Psoas muscle (tissue), 7 donors: ENCODE measurements at regions not wholly inside any gene's neighbourhood (a gene's known extent, or its start where the extent isn't known, plus 50 kb on each side); places are given as distances from the start of the nearest gene placed in this dataset.

Experiments used
- ATAC-seq, 4 donors: fragments of 200-7000 bp; cut with Tn5 transposase; one replicate each; pipeline ENCODE4 v1.9.1; 2020; ENCODE audit warnings: moderate library complexity in 3 of 4, mild to moderate bottlenecking in 2 of 4
- DNase-seq, 2 donors: peaks; one replicate each; pipeline ENCODE4 v3.0.0-alpha.2; 2020
- H3K27ac ChIP-seq: fragments of 200-600 bp; one replicate; pipeline ENCODE4 v1.8.0; 2022
- H3K27me3 ChIP-seq, 3 donors: fragments of 200-600 bp in 1 of 3; one replicate each; pipeline versions ENCODE4 v1.6.1 to v1.8.0; 2013 to 2022; ENCODE audit warnings: low read length in 2 of 3, mild to moderate bottlenecking in 2 of 3, moderate library complexity in 1 of 3; ENCODE audit not compliant: insufficient read depth in 3 of 3
- H3K36me3 ChIP-seq, 2 donors: fragments of 200-600 bp in 1 of 2; one replicate each; pipeline versions ENCODE4 v1.6.1 to v1.8.0; 2013 to 2022; ENCODE audit warnings: low read depth in 1 of 2, mild to moderate bottlenecking in 1 of 2, moderate library complexity in 1 of 2; ENCODE audit not compliant: insufficient read depth in 1 of 2
- H3K4me1 ChIP-seq: fragments of 200-600 bp; one replicate; pipeline ENCODE4 v1.8.0; 2022
- H3K4me3 ChIP-seq: fragments of 200-600 bp; one replicate; pipeline ENCODE4 v1.8.0; 2022; ENCODE audit warnings: mild to moderate bottlenecking
- H3K9me3 ChIP-seq: fragments of 200-600 bp; one replicate; pipeline ENCODE4 v1.8.0; 2022
- WGBS, 3 donors: extraction: QIAGEN DNeasy Blood & Tissue Kit; methylation state at CpG; one replicate each; pipeline versions ENCODE4 v1.1.6 to v1.1.7; 2013; 5-methylcytosine and 5-hydroxymethylcytosine counted together
- intact Hi-C, 2 donors: fragments of 100-400 bp; cut with DNase I; formaldehyde crosslinking; loops; one replicate each; pipeline versions ENCODE4 v1.11.0 to v1.14.2; 2022
- TF ChIP-seq, protein P1 (sequence below): fragments of 200-600 bp; IDR thresholded peaks from one replicate; pipeline ENCODE4 v1.8.0; 2022; ENCODE audit warnings: antibody characterized with exemption
- donor health status: healthy with polysubstance abuse.
- donor health status: DM: no; HTN: no; CAD: no; lungs with moderate emphysema.
- donor health status: Bipolar disorder and iron deficiency.
- donor health status: healthy.
- donor health status: DM: yes; HTN: yes; CAD: no.
- donor health status: DM: no; HTN: no; CAD: no.
- donor health status: DM: yes; HTN: yes; CAD: no.

GRCh38 chr6:141151710-141152417 is 980.9 kb upstream of the GJE1 start:
- H3K9me3 ChIP-seq: no peaks in the 10 kb centered on the region
- TF ChIP-seq, protein P1, sequence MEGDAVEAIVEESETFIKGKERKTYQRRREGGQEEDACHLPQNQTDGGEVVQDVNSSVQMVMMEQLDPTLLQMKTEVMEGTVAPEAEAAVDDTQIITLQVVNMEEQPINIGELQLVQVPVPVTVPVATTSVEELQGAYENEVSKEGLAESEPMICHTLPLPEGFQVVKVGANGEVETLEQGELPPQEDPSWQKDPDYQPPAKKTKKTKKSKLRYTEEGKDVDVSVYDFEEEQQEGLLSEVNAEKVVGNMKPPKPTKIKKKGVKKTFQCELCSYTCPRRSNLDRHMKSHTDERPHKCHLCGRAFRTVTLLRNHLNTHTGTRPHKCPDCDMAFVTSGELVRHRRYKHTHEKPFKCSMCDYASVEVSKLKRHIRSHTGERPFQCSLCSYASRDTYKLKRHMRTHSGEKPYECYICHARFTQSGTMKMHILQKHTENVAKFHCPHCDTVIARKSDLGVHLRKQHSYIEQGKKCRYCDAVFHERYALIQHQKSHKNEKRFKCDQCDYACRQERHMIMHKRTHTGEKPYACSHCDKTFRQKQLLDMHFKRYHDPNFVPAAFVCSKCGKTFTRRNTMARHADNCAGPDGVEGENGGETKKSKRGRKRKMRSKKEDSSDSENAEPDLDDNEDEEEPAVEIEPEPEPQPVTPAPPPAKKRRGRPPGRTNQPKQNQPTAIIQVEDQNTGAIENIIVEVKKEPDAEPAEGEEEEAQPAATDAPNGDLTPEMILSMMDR: no peak
- no peak overlapping the region for H3K4me3 ChIP-seq
- DNase-seq (no peak), ATAC-seq (no peak)
- intact Hi-C loops: no loop called here
- H3K4me1 ChIP-seq: no peaks in the 10 kb centered on the region
- H3K27me3 ChIP-seq: no peaks in the 10 kb centered on the region
- no peak overlapping the region for H3K27ac ChIP-seq
- no peaks in the 10 kb centered on the region for H3K36me3 ChIP-seq
- WGBS, 3 donors: 80 to 91% (median 84%) methylated on average over 3 of the region's 3 CpGs

DNA sequence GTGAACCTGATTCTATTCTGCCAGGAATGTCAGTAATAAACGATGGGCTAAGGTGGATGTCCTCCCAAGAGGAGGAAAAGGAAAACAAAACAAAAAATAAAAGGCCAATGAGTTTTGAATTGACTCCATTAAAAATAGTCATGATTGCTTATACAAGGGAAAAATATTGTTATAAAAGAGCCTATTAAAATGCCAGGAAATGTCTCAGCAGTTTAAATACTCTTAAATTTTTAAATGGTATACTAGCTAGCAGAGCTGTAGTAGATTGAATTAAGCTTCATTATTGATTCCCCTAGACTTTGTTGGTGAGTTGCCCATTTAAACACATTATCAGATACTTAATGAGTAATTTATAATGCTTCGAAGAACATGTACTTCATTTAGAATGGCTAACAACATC is 990.9 kb upstream of the GJE1 start:
- Histone ChIP-seq H3K36me3 (no peaks in the 10 kb centered on the region), H3K4me3 (no peak overlapping the region), H3K27me3 (no peaks in the 10 kb centered on the region), H3K9me3 (no peaks in the 10 kb centered on the region), H3K4me1 (no peaks in the 10 kb centered on the region), H3K27ac (no peak overlapping the region)
- ATAC-seq (no peak), DNase-seq (no peak)
- WGBS, 3 donors: 64 to 79% (median 72%) methylated on average over 2 of the region's 2 CpGs
- intact Hi-C loops: no loop called here
- TF ChIP-seq, protein P1: no peak

- Histone ChIP-seq H3K27ac (no peak overlapping the region), H3K36me3 (no peaks in the 10 kb centered on the region), H3K4me3 (no peak overlapping the region), H3K9me3 (no peaks in the 10 kb centered on the region), H3K27me3 (no peaks in the 10 kb centered on the region), H3K4me1 (no peaks in the 10 kb centered on the region)
- DNase-seq (no peak), ATAC-seq (no peak)
- intact Hi-C loops: no loop called here
- TF ChIP-seq, protein P1: no peak
These were observed 991.8 kb upstream of the GJE1 start for GRCh38 chr6:141140905-141141304.

GRCh38 chr6:141139461-141139860 is 993.3 kb upstream of the GJE1 start:
- ATAC-seq (no peak), DNase-seq (no peak)
- intact Hi-C loops: no loop called here
- Histone ChIP-seq H3K27me3 (no peaks in the 10 kb centered on the region), H3K36me3 (no peaks in the 10 kb centered on the region), H3K27ac (no peak overlapping the region), H3K4me1 (no peaks in the 10 kb centered on the region), H3K9me3 (no peaks in the 10 kb centered on the region), H3K4me3 (no peak overlapping the region)
- TF ChIP-seq, protein P1: no peak
- WGBS, 3 donors: 94 to 98% (median 94%) methylated on average over 10 of the region's 10 CpGs

DNA sequence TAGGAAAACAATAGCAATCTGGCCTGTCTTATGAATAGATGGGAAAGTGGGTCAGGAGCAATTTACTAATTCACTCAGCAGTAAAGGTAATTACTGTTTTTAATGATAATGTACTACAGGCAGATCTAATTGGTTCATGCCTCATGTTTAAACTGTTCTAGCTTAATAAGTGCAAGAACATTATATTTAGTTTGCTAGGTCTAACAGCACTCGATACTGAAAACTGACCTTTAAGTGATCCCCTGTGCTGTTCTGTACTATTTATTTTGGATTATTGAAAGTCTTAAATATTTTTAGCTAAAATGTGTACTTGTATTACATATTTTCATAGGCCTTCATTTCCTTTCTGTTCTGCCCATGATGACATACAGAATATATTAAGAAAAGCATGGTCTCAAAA is 998.0 kb upstream of the GJE1 start:
- Histone ChIP-seq H3K27ac (no peak overlapping the region), H3K27me3 (no peaks in the 10 kb centered on the region), H3K4me1 (no peaks in the 10 kb centered on the region), H3K9me3 (no peaks in the 10 kb centered on the region), H3K4me3 (no peak overlapping the region), H3K36me3 (no peaks in the 10 kb centered on the region)
- TF ChIP-seq, protein P1: no peak
- DNase-seq (no peak), ATAC-seq (no peak)
- 75 to 78% (median 77%) methylated on average over 1 of the region's 1 CpG for WGBS, 3 donors
- intact Hi-C loops: no loop called here
